ENCODE measurements at regions not wholly inside any gene's neighbourhood (a gene's known extent, or its start where the extent isn't known, plus 50 kb on each side); places are given as distances from the start of the nearest gene placed in this dataset.

GRCh38 chr16:13503960-13504635 is 415.9 kb upstream of the ERCC4 start:
- Histone ChIP-seq H3K4me1 (ENCODE audit: insufficient read depth, low read length) (no peaks in the 10 kb centered on the region), H3K27me3 (ENCODE audit: insufficient read depth, low read length) (no peaks in the 10 kb centered on the region), H3K36me3 (ENCODE audit: insufficient read depth, low read length) (no peaks in the 10 kb centered on the region), H3K9me3 (ENCODE audit: control insufficient read depth in 1 of 2, low read length in 2 of 2) (peaks cover 0 to 5% of the 10 kb centered on the region in 2 donors), H3K27ac (ENCODE audit: low read depth, low read length) (no peak overlapping the region), H3K4me3 (ENCODE audit: low read length in 2 of 2) (no peak overlapping the region)
- intact Hi-C loops (cut with micrococcal nuclease): no loop called here
- Mint-ChIP-seq H3K4me3 (no peak overlapping the region), H3K36me3 (no peaks in the 10 kb centered on the region), H3K27ac (no peak overlapping the region), H3K9me3 (peaks cover 0 to 8% (median 2%) of the 10 kb centered on the region in 8 donors), H3K27me3 (no peaks in the 10 kb centered on the region), H3K4me1 (no peaks in the 10 kb centered on the region)
- ChIA-PET CTCF (ENCODE audit: partially characterized antibody) (no interaction called here), POLR2A (ENCODE audit: partially characterized antibody) (no interaction called here)
- DNase-seq: no peak

GRCh38 chr16:13507530-13507929 is 412.4 kb upstream of the ERCC4 start:
- no peaks in the 10 kb centered on the region for H3K4me1 ChIP-seq (ENCODE audit: insufficient read depth, low read length)
- no peaks in the 10 kb centered on the region for H3K36me3 Mint-ChIP-seq
- DNase-seq: no peak
- no peak overlapping the region for H3K27ac Mint-ChIP-seq
- peaks cover 0 to 5% of the 10 kb centered on the region in 2 donors for H3K9me3 ChIP-seq (ENCODE audit: control insufficient read depth in 1 of 2, low read length in 2 of 2)
- POLR2A ChIA-PET (ENCODE audit: partially characterized antibody): no interaction called here
- H3K4me3 ChIP-seq (ENCODE audit: low read length in 2 of 2): no peak overlapping the region
- no peak overlapping the region for H3K27ac ChIP-seq (ENCODE audit: low read depth, low read length)
- intact Hi-C loops (cut with micrococcal nuclease): no loop called here
- H3K36me3 ChIP-seq (ENCODE audit: insufficient read depth, low read length): no peaks in the 10 kb centered on the region
- CTCF ChIA-PET (ENCODE audit: partially characterized antibody): no interaction called here
- no peak overlapping the region for H3K4me3 Mint-ChIP-seq
- H3K27me3 Mint-ChIP-seq: no peaks in the 10 kb centered on the region
- peaks cover 0 to 16% (median 6%) of the 10 kb centered on the region in 8 donors for H3K9me3 Mint-ChIP-seq
- H3K4me1 Mint-ChIP-seq: no peaks in the 10 kb centered on the region
- H3K27me3 ChIP-seq (ENCODE audit: insufficient read depth, low read length): no peaks in the 10 kb centered on the region

DNA sequence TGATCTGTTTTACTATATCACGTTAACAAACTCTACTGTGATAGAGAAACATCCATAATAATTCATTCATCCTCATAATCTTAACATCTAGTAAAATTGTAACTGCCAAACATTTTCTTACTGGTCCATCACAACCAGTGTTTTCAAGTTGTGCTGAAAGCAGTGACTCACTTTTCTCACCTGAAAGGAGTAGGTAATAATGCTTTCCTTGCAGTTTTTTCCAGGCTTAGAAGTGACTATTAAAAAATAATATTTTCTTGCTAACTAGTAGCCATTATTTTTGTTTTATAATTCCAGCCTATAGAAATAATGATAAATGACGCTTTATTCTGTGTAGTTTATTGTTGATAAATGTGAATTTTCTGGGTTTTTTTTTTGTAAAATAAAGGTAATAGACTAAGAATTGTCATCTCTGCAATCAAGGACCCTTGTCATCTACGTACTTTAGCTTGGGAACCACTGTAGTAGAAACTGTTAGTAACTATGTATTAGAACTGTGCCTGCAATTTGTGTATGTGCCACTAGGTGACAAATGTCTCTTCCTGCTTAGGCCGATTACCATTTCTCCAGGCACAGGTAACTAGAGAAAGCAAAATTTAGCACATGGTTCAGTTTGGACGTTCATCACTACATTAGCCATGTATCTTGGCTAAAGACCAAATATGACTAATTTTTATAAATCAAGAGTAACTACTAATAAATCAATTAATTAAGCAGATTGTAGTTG is 409.4 kb upstream of the ERCC4 start:
- Histone ChIP-seq H3K4me3 (ENCODE audit: low read length in 2 of 2) (no peak overlapping the region), H3K36me3 (ENCODE audit: insufficient read depth, low read length) (no peaks in the 10 kb centered on the region), H3K27me3 (ENCODE audit: insufficient read depth, low read length) (no peaks in the 10 kb centered on the region), H3K27ac (ENCODE audit: low read depth, low read length) (no peak overlapping the region), H3K4me1 (ENCODE audit: insufficient read depth, low read length) (no peaks in the 10 kb centered on the region), H3K9me3 (ENCODE audit: control insufficient read depth in 1 of 2, low read length in 2 of 2) (no peaks in the 10 kb centered on the region)
- CTCF ChIA-PET (ENCODE audit: partially characterized antibody): no interaction called here
- POLR2A ChIA-PET (ENCODE audit: partially characterized antibody): no interaction called here
- Mint-ChIP-seq H3K27me3 (no peaks in the 10 kb centered on the region), H3K36me3 (peaks cover 0 to 3% of the 10 kb centered on the region in 2 donors), H3K27ac (no peak overlapping the region), H3K4me1 (no peaks in the 10 kb centered on the region), H3K9me3 (peaks cover 0 to 32% (median 18%) of the 10 kb centered on the region in 8 donors), H3K4me3 (no peak overlapping the region)
- intact Hi-C loops (cut with micrococcal nuclease): no loop called here
- DNase-seq: no peak

DNA sequence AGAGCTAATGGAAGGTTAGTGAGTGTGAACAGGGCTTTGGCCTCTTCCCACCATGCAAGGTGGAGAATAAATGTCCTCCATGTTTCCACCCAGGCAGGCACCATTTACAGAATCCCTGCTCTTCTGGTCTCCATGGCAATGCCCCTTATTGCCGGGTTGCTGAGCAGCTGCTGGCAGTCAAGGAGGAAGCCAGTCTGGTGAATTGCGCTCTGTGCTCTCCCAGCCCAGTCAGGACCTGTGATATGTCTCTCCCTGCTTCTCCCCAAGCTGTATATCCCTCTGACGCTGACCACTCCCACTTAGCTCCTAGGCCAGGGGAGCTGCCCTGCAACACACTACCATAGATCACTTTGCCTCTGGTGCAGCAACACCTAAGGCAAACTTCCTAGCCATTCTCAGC is 402.1 kb upstream of the ERCC4 start:
- H3K4me1 Mint-ChIP-seq: no peaks in the 10 kb centered on the region
- ChIA-PET POLR2A (ENCODE audit: partially characterized antibody) (no interaction called here), CTCF (ENCODE audit: partially characterized antibody) (no interaction called here)
- Histone ChIP-seq H3K27me3 (ENCODE audit: insufficient read depth, low read length) (no peaks in the 10 kb centered on the region), H3K4me3 (ENCODE audit: low read length in 2 of 2) (no peak overlapping the region), H3K36me3 (ENCODE audit: insufficient read depth, low read length) (no peaks in the 10 kb centered on the region), H3K27ac (ENCODE audit: low read depth, low read length) (no peak overlapping the region), H3K4me1 (ENCODE audit: insufficient read depth, low read length) (no peaks in the 10 kb centered on the region), H3K9me3 (ENCODE audit: control insufficient read depth in 1 of 2, low read length in 2 of 2) (no peaks in the 10 kb centered on the region)
- DNase-seq: no peak
- H3K36me3 Mint-ChIP-seq: peaks cover 0 to 3% of the 10 kb centered on the region in 2 donors
- H3K4me3 Mint-ChIP-seq: no peak overlapping the region
- no peak overlapping the region for H3K27ac Mint-ChIP-seq
- no peaks in the 10 kb centered on the region for H3K27me3 Mint-ChIP-seq
- intact Hi-C loops (cut with micrococcal nuclease): no loop called here
- peaks cover 3 to 40% (median 15%) of the 10 kb centered on the region in 8 donors for H3K9me3 Mint-ChIP-seq

GRCh38 chr16:13519871-13520270 is 400.1 kb upstream of the ERCC4 start:
- ChIA-PET POLR2A (ENCODE audit: partially characterized antibody) (no interaction called here), CTCF (ENCODE audit: partially characterized antibody) (no interaction called here)
- Histone ChIP-seq H3K36me3 (ENCODE audit: insufficient read depth, low read length) (no peaks in the 10 kb centered on the region), H3K4me1 (ENCODE audit: insufficient read depth, low read length) (no peaks in the 10 kb centered on the region), H3K27ac (ENCODE audit: low read depth, low read length) (no peak overlapping the region), H3K4me3 (ENCODE audit: low read length in 2 of 2) (no peak overlapping the region), H3K9me3 (ENCODE audit: control insufficient read depth in 1 of 2, low read length in 2 of 2) (no peaks in the 10 kb centered on the region), H3K27me3 (ENCODE audit: insufficient read depth, low read length) (no peaks in the 10 kb centered on the region)
- H3K27ac Mint-ChIP-seq: no peak overlapping the region
- no peak for DNase-seq
- H3K4me3 Mint-ChIP-seq: no peak overlapping the region
- H3K27me3 Mint-ChIP-seq: no peaks in the 10 kb centered on the region
- H3K9me3 Mint-ChIP-seq: peaks cover 1 to 30% (median 7%) of the 10 kb centered on the region in 8 donors
- no peaks in the 10 kb centered on the region for H3K36me3 Mint-ChIP-seq
- intact Hi-C loops (cut with micrococcal nuclease): no loop called here
- no peaks in the 10 kb centered on the region for H3K4me1 Mint-ChIP-seq

DNA sequence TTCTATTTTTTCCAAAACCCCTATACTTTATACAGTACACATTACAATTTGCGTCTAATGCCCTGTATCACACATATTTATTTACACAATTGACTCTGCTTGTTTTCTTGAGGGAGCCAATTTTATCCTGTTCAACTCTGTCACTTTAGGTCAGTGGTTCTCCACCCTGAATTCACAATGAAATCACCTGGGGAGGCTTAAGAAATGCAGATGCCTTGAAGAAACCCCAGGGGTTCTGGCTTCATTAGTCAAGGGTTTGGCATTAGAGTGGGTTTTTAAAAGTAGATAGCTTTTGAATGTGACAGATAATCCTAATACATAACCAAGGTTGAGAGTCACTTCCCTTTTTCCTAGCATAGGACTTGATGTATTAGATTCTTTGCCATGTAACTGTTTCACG is 398.6 kb upstream of the ERCC4 start:
- Histone ChIP-seq H3K27ac (ENCODE audit: low read depth, low read length) (no peak overlapping the region), H3K4me1 (ENCODE audit: insufficient read depth, low read length) (no peaks in the 10 kb centered on the region), H3K36me3 (ENCODE audit: insufficient read depth, low read length) (no peaks in the 10 kb centered on the region), H3K9me3 (ENCODE audit: control insufficient read depth in 1 of 2, low read length in 2 of 2) (no peaks in the 10 kb centered on the region), H3K27me3 (ENCODE audit: insufficient read depth, low read length) (no peaks in the 10 kb centered on the region), H3K4me3 (ENCODE audit: low read length in 2 of 2) (no peak overlapping the region)
- Mint-ChIP-seq H3K27ac (no peak overlapping the region), H3K9me3 (peaks cover 0 to 19% (median 4%) of the 10 kb centered on the region in 8 donors), H3K36me3 (no peaks in the 10 kb centered on the region), H3K4me1 (no peaks in the 10 kb centered on the region), H3K4me3 (no peak overlapping the region), H3K27me3 (no peaks in the 10 kb centered on the region)
- DNase-seq: no peak
- ChIA-PET CTCF (ENCODE audit: partially characterized antibody) (no interaction called here), POLR2A (ENCODE audit: partially characterized antibody) (no interaction called here)
- intact Hi-C loops (cut with micrococcal nuclease): no loop called here

- H3K36me3 ChIP-seq (ENCODE audit: insufficient read depth, low read length): no peaks in the 10 kb centered on the region
- H3K4me1 ChIP-seq (ENCODE audit: insufficient read depth, low read length): no peaks in the 10 kb centered on the region
- no peaks in the 10 kb centered on the region for H3K27me3 ChIP-seq (ENCODE audit: insufficient read depth, low read length)
- H3K4me3 ChIP-seq (ENCODE audit: low read length in 2 of 2): no peak overlapping the region
- Mint-ChIP-seq H3K27ac (no peak overlapping the region), H3K4me3 (no peak overlapping the region), H3K27me3 (no peaks in the 10 kb centered on the region), H3K4me1 (no peaks in the 10 kb centered on the region), H3K9me3 (peaks cover 0 to 9% (median 4%) of the 10 kb centered on the region in 8 donors), H3K36me3 (no peaks in the 10 kb centered on the region)
- ChIA-PET CTCF (ENCODE audit: partially characterized antibody) (no interaction called here), POLR2A (ENCODE audit: partially characterized antibody) (no interaction called here)
- intact Hi-C loops (cut with micrococcal nuclease): no loop called here
- H3K27ac ChIP-seq (ENCODE audit: low read depth, low read length): no peak overlapping the region
- no peak for DNase-seq
- no peaks in the 10 kb centered on the region for H3K9me3 ChIP-seq (ENCODE audit: control insufficient read depth in 1 of 2, low read length in 2 of 2)
These were observed 392.6 kb upstream of the ERCC4 start for GRCh38 chr16:13527332-13527731.
